ENCODE measurements at regions not wholly inside any gene's neighbourhood (a gene's known extent, or its start where the extent isn't known, plus 50 kb on each side); places are given as distances from the start of the nearest gene placed in this dataset.

DNA sequence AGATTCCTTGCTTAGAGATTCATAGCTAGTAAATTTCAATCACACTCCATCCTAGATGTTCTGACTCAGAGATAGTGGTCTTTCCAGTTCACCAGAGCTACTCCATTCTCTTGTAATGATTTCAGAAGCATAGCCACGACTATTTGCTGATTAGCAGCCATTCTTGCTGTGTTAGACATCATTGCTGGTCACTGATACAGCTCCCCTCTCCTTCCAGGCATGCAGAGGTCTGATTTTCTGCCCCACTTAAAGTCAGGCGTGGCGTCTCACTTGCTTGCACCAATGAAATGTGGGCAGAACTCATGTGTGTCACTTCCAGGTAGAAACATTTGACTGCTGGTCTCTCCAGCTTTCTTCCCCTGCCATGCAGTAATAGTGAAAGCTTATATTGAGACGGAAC lies 168.9 kb upstream of the JARID2 start (continued):
- TF ChIP-seq CBX5 (IDR thresholded peaks at IDR 0.05; ENCODE audit: low read depth) (no peak), SMARCA5 (IDR thresholded peaks at IDR 0.05) (no peak), SRF (IDR thresholded peaks at IDR 0.05; ENCODE audit: low read depth in 2 of 2, low read length in 2 of 2) (no peak), RELA (IDR thresholded peaks at IDR 0.05; ENCODE audit: borderline replicate concordance, partially characterized antibody) (no peak), POLR2AphosphoS5 (IDR thresholded peaks at IDR 0.05; ENCODE audit: low read length) (no peak), STAT1 (conservative IDR thresholded peaks at IDR 0.05) (no peak)
- TF ChIP-seq, protein P1, sequence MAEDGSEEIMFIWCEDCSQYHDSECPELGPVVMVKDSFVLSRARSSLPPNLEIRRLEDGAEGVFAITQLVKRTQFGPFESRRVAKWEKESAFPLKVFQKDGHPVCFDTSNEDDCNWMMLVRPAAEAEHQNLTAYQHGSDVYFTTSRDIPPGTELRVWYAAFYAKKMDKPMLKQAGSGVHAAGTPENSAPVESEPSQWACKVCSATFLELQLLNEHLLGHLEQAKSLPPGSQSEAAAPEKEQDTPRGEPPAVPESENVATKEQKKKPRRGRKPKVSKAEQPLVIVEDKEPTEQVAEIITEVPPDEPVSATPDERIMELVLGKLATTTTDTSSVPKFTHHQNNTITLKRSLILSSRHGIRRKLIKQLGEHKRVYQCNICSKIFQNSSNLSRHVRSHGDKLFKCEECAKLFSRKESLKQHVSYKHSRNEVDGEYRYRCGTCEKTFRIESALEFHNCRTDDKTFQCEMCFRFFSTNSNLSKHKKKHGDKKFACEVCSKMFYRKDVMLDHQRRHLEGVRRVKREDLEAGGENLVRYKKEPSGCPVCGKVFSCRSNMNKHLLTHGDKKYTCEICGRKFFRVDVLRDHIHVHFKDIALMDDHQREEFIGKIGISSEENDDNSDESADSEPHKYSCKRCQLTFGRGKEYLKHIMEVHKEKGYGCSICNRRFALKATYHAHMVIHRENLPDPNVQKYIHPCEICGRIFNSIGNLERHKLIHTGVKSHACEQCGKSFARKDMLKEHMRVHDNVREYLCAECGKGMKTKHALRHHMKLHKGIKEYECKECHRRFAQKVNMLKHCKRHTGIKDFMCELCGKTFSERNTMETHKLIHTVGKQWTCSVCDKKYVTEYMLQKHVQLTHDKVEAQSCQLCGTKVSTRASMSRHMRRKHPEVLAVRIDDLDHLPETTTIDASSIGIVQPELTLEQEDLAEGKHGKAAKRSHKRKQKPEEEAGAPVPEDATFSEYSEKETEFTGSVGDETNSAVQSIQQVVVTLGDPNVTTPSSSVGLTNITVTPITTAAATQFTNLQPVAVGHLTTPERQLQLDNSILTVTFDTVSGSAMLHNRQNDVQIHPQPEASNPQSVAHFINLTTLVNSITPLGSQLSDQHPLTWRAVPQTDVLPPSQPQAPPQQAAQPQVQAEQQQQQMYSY (CRISPR knock-in tag; IDR thresholded peaks at IDR 0.05), result no peak
- TF ChIP-seq, protein P2, sequence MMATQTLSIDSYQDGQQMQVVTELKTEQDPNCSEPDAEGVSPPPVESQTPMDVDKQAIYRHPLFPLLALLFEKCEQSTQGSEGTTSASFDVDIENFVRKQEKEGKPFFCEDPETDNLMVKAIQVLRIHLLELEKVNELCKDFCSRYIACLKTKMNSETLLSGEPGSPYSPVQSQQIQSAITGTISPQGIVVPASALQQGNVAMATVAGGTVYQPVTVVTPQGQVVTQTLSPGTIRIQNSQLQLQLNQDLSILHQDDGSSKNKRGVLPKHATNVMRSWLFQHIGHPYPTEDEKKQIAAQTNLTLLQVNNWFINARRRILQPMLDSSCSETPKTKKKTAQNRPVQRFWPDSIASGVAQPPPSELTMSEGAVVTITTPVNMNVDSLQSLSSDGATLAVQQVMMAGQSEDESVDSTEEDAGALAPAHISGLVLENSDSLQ (IDR thresholded peaks at IDR 0.05), result no peak
- TF ChIP-seq, protein P3, sequence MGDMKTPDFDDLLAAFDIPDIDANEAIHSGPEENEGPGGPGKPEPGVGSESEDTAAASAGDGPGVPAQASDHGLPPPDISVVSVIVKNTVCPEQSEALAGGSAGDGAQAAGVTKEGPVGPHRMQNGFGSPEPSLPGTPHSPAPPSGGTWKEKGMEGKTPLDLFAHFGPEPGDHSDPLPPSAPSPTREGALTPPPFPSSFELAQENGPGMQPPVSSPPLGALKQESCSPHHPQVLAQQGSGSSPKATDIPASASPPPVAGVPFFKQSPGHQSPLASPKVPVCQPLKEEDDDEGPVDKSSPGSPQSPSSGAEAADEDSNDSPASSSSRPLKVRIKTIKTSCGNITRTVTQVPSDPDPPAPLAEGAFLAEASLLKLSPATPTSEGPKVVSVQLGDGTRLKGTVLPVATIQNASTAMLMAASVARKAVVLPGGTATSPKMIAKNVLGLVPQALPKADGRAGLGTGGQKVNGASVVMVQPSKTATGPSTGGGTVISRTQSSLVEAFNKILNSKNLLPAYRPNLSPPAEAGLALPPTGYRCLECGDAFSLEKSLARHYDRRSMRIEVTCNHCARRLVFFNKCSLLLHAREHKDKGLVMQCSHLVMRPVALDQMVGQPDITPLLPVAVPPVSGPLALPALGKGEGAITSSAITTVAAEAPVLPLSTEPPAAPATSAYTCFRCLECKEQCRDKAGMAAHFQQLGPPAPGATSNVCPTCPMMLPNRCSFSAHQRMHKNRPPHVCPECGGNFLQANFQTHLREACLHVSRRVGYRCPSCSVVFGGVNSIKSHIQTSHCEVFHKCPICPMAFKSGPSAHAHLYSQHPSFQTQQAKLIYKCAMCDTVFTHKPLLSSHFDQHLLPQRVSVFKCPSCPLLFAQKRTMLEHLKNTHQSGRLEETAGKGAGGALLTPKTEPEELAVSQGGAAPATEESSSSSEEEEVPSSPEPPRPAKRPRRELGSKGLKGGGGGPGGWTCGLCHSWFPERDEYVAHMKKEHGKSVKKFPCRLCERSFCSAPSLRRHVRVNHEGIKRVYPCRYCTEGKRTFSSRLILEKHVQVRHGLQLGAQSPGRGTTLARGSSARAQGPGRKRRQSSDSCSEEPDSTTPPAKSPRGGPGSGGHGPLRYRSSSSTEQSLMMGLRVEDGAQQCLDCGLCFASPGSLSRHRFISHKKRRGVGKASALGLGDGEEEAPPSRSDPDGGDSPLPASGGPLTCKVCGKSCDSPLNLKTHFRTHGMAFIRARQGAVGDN (IDR thresholded peaks at IDR 0.05), result no peak

Measured in GM12878 (cell line).